Mesenchymal stem cell (in vitro differentiated cells and primary cell): ENCODE measurements at regions not wholly inside any gene's neighbourhood (a gene's known extent, or its start where the extent isn't known, plus 50 kb on each side); places are given as distances from the start of the nearest gene placed in this dataset.

ENCODE experiments used
- DNase-seq: peaks from one replicate; pipeline ENCODE4 v3.0.0-alpha.2; 2013
- H2AFZ ChIP-seq: one replicate; pipeline ENCODE4 v1.6.1; 2013; ENCODE audit warnings: low read depth, mild to moderate bottlenecking, control low read depth, inconsistent platforms, low read length, moderate library complexity
- H2AK5ac ChIP-seq: 2 replicates; pipeline ENCODE4 v1.6.1; 2013; ENCODE audit warnings: low read length, moderate library complexity, mild to moderate bottlenecking, inconsistent platforms; ENCODE audit not compliant: severe bottlenecking
- H2BK120ac ChIP-seq: one replicate; pipeline ENCODE4 v1.6.1; 2013; ENCODE audit warnings: low read depth, mild to moderate bottlenecking, inconsistent platforms, low read length, moderate library complexity
- H2BK12ac ChIP-seq, 2 experiments: one replicate each; pipeline ENCODE4 v1.6.1; 2013; ENCODE audit warnings: inconsistent platforms in 2 of 2, low read length in 2 of 2, mild to moderate bottlenecking in 2 of 2, moderate library complexity in 2 of 2, control low read depth in 1 of 2
- H2BK15ac ChIP-seq: one replicate; pipeline ENCODE4 v1.6.1; 2013; ENCODE audit warnings: mild to moderate bottlenecking, low read depth, inconsistent platforms; ENCODE audit not compliant: poor library complexity, severe bottlenecking
- H2BK5ac ChIP-seq: 2 replicates; pipeline ENCODE4 v1.6.1; 2013; ENCODE audit warnings: low read depth, mild to moderate bottlenecking, low read length, control low read depth, inconsistent platforms; ENCODE audit not compliant: poor library complexity, severe bottlenecking
- H3K14ac ChIP-seq, 2 experiments: one replicate each; pipeline ENCODE4 v1.6.1; 2013; ENCODE audit warnings: inconsistent platforms in 2 of 2, low read length in 2 of 2, control low read depth in 1 of 2, mild to moderate bottlenecking in 1 of 2, moderate library complexity in 1 of 2
- H3K18ac ChIP-seq, 2 experiments: one replicate each; pipeline ENCODE4 v1.6.1; 2013; ENCODE audit warnings: inconsistent platforms in 2 of 2, low read length in 2 of 2, control low read depth in 1 of 2, low read depth in 1 of 2, mild to moderate bottlenecking in 1 of 2
- H3K23ac ChIP-seq, 2 experiments: one replicate each; pipeline ENCODE4 v1.6.1; 2013; ENCODE audit warnings: inconsistent platforms in 2 of 2, low read length in 2 of 2, mild to moderate bottlenecking in 2 of 2, moderate library complexity in 2 of 2, control low read depth in 1 of 2
- H3K27ac ChIP-seq: 2 replicates; pipeline ENCODE4 v1.5.1; 2013; ENCODE audit warnings: mild to moderate bottlenecking, moderate library complexity, low read length, control low read depth, inconsistent platforms; ENCODE audit not compliant: poor library complexity, severe bottlenecking
- H3K27me3 ChIP-seq, 2 experiments: 2 replicates each; pipeline versions ENCODE4 v1.6.1 to v1.7.0; 2013; ENCODE audit warnings: low read length in 2 of 2, mild to moderate bottlenecking in 2 of 2, moderate library complexity in 2 of 2, control low read depth in 1 of 2, inconsistent platforms in 1 of 2; ENCODE audit not compliant: control insufficient read depth in 1 of 2, insufficient read depth in 1 of 2
- H3K36me3 ChIP-seq, 2 experiments: 2 replicates each; pipeline versions ENCODE4 v1.6.1 to v1.7.0; 2013; ENCODE audit warnings: low read length in 2 of 2, control low read depth in 1 of 2, inconsistent platforms in 1 of 2, low read depth in 1 of 2, mild to moderate bottlenecking in 1 of 2; ENCODE audit not compliant: insufficient read depth in 2 of 2, control insufficient read depth in 1 of 2
- H3K4ac ChIP-seq, 2 experiments: one replicate each; pipeline ENCODE4 v1.6.1; 2013; ENCODE audit warnings: inconsistent platforms in 2 of 2, low read length in 2 of 2, mild to moderate bottlenecking in 2 of 2, moderate library complexity in 2 of 2, control low read depth in 1 of 2, low read depth in 1 of 2
- H3K4me1 ChIP-seq: 2 replicates; pipeline ENCODE4 v1.6.1; 2013; ENCODE audit warnings: low read depth, low read length, control low read depth; ENCODE audit not compliant: control insufficient read depth, insufficient read depth
- H3K4me2 ChIP-seq: 2 replicates; pipeline ENCODE4 v1.6.1; 2013; ENCODE audit warnings: low read length, mild to moderate bottlenecking, inconsistent platforms; ENCODE audit not compliant: poor library complexity, severe bottlenecking
- H3K4me3 ChIP-seq, 2 experiments: 2 replicates each; pipeline versions ENCODE4 v1.5.1 to v1.7.0; 2013; ENCODE audit warnings: low read length in 2 of 2, mild to moderate bottlenecking in 2 of 2, control low read depth in 1 of 2, low read depth in 1 of 2; ENCODE audit not compliant: insufficient read depth in 1 of 2
- H3K79me1 ChIP-seq: replicated peaks from 2 replicates; pipeline ENCODE4 v1.6.1; 2013; ENCODE audit warnings: mild to moderate bottlenecking, control low read depth, low read length, inconsistent platforms; ENCODE audit not compliant: poor library complexity, severe bottlenecking
- H3K9ac ChIP-seq: 2 replicates; pipeline ENCODE4 v1.7.0; 2013; ENCODE audit warnings: mild to moderate bottlenecking, low read length, moderate library complexity
- H3K9me3 ChIP-seq: 2 replicates; pipeline ENCODE4 v1.7.0; 2013; ENCODE audit warnings: mild to moderate bottlenecking, low read length; ENCODE audit not compliant: control insufficient read depth
- H4K8ac ChIP-seq: one replicate; pipeline ENCODE4 v1.6.1; 2013; ENCODE audit warnings: inconsistent platforms, mild to moderate bottlenecking, low read length, moderate library complexity
- H4K91ac ChIP-seq: one replicate; pipeline ENCODE4 v1.6.1; 2013; ENCODE audit warnings: mild to moderate bottlenecking, low read length, inconsistent platforms
- WGBS: methylation state at CpG from one replicate; pipeline ENCODE4 v1.1.7; 2013; ENCODE audit warnings: mixed read lengths; 5-methylcytosine and 5-hydroxymethylcytosine counted together

DNA sequence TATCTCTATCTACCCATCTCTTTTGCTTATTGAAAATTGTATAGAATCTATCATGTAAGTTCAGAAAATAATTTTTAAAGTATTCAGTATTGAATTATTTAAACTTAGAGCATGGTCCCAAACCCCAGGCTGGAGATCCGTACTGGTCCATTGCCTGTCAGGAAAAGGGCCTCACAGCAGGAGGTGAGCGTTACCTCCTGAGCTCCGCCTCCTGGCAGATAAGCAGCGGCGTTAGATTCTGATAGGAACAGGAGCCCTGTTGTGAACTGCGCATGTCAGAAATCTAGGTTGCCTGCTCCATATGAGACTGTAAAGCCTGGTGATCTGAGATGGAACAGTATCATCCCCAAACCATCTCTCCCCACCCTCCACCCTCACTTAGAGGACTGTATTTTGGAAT is 266.0 kb upstream of the CNTNAP2 start:
- DNase-seq = no peak
- H3K14ac ChIP-seq = no peak overlapping the region

DNA sequence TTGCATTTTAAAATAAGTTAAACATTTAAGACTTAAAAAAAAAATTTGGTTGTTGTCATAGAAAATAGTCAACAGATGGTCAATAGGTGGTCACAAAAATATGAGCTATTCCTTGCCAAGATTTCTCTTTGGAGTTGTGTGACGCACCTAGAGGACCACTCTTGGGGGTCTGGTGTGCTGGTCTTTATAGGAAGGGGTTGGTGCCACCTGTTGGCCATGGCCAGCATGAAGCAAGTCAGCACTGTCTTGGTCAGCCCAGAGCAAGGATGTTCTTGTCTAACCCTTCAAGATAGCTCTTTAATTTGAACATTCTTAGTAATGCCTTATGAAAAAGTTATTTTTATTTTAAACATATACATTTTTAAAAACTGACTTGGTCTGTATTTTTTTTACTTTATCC is 267.9 kb upstream of the CNTNAP2 start:
- no peak overlapping the region for H3K4ac ChIP-seq

More for the DNA sequence above, 266.0 kb upstream of the CNTNAP2 start:
- H4K8ac ChIP-seq = no peak overlapping the region
- no peak overlapping the region for H2BK12ac ChIP-seq
- H3K4ac ChIP-seq = no peak overlapping the region
- no peak overlapping the region for H2AFZ ChIP-seq
- H3K9ac ChIP-seq = no peak overlapping the region
- H2BK120ac ChIP-seq = no peak overlapping the region
- H3K18ac ChIP-seq = no peak overlapping the region
- H3K79me1 ChIP-seq = no peaks in the 10 kb centered on the region
- no peak overlapping the region for H3K4me3 ChIP-seq
- H3K4me1 ChIP-seq = no peaks in the 10 kb centered on the region
- H2AK5ac ChIP-seq = no peak overlapping the region
- no peak overlapping the region for H4K91ac ChIP-seq
- H3K4me2 ChIP-seq = no peak overlapping the region
- peaks cover 34% of the 10 kb centered on the region for H3K9me3 ChIP-seq
- H2BK5ac ChIP-seq = no peak overlapping the region
- H2BK15ac ChIP-seq = no peak overlapping the region
- no peaks in the 10 kb centered on the region for H3K36me3 ChIP-seq
- H3K23ac ChIP-seq = no peak overlapping the region
- H3K27ac ChIP-seq = no peak overlapping the region
- 42% methylated on average over 2 of the region's 6 CpGs for whole genome bisulfite sequencing
- H3K27me3 ChIP-seq = no peaks in the 10 kb centered on the region

DNA sequence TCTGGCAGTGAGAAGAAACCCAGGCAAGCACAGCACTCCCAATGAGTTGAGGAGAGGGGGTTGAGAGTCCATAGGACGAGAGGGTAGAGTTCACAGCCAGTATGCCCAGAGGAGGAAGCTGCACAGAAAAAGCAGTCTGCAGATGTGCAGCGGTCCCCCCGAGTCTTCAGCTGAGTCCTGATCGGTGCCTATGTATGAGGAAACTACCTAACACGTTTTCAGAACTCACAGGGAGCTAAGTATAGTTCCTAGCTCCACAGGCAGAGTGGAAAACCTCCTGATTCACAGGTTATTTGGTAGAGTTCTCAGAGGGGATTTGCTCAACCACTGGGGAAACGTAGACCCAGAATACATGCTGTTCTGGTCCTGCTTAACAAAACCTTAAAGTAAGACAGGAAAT is 271.3 kb upstream of the CNTNAP2 start:
- H3K9me3 ChIP-seq = peaks cover 16% of the 10 kb centered on the region
- H2BK15ac ChIP-seq = no peak overlapping the region
- H3K27ac ChIP-seq = no peak overlapping the region
- H4K91ac ChIP-seq = no peak overlapping the region
- H3K4me1 ChIP-seq = no peaks in the 10 kb centered on the region
- H3K79me1 ChIP-seq = no peaks in the 10 kb centered on the region
- H2AFZ ChIP-seq = no peak overlapping the region
- no peak overlapping the region for H3K9ac ChIP-seq
- no peak overlapping the region for H2AK5ac ChIP-seq
- no peak for DNase-seq
- no peak overlapping the region for H3K23ac ChIP-seq
- no peak overlapping the region for H4K8ac ChIP-seq
- H2BK120ac ChIP-seq = no peak overlapping the region
- H3K4me3 ChIP-seq = no peak overlapping the region
- WGBS = 46% methylated on average over 5 of the region's 6 CpGs
- H3K27me3 ChIP-seq = no peaks in the 10 kb centered on the region
- H3K14ac ChIP-seq = no peak overlapping the region
- no peak overlapping the region for H3K4me2 ChIP-seq
- H2BK12ac ChIP-seq = no peak overlapping the region
- H3K36me3 ChIP-seq = no peaks in the 10 kb centered on the region
- no peak overlapping the region for H3K18ac ChIP-seq
- H2BK5ac ChIP-seq = no peak overlapping the region
- H3K4ac ChIP-seq = no peak overlapping the region

More for the DNA sequence above, 267.9 kb upstream of the CNTNAP2 start:
- Histone ChIP-seq H3K27ac (no peak overlapping the region), H3K79me1 (no peaks in the 10 kb centered on the region), H3K4me3 (no peak overlapping the region), H4K8ac (no peak overlapping the region), H3K9me3 (peaks cover 28% of the 10 kb centered on the region), H2BK15ac (no peak overlapping the region), H3K4me1 (no peaks in the 10 kb centered on the region), H3K27me3 (no peaks in the 10 kb centered on the region), H2AFZ (no peak overlapping the region), H3K23ac (no peak overlapping the region), H3K9ac (no peak overlapping the region), H3K36me3 (no peaks in the 10 kb centered on the region), H3K18ac (no peak overlapping the region), H2BK120ac (no peak overlapping the region), H2AK5ac (no peak overlapping the region), H3K4me2 (no peak overlapping the region), H2BK5ac (no peak overlapping the region), H4K91ac (no peak overlapping the region), H3K14ac (no peak overlapping the region), H2BK12ac (no peak overlapping the region)
- DNase-seq = peak; percentile 9
- 52% methylated on average over 1 of the region's 1 CpG for WGBS

DNA sequence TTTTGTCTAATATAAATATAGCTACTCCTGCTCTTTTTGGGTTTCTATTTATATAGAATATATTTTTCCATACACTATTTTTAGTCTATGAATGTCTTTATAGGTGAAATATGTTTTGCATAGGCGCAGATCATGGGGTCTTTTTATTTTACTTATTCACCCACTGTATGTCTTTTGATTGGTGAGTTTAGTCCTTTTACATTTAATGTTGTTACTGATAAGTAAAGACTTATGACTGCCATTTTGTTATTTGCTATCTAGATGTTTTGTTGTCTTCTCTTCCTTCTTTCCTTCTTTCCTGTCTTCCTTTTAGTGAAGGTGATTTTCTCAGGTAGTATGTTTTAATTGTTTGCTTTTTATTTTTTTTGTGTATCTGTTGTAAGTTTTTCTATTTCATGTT is 276.8 kb upstream of the CNTNAP2 start:
- no peak overlapping the region for H4K8ac ChIP-seq
- no peak overlapping the region for H2BK5ac ChIP-seq
- H2BK15ac ChIP-seq = no peak overlapping the region
- H3K4ac ChIP-seq = no peak overlapping the region
- peaks cover 35% of the 10 kb centered on the region for H3K9me3 ChIP-seq
- H3K4me3 ChIP-seq = no peak overlapping the region
- no peak overlapping the region for H3K23ac ChIP-seq
- no peak overlapping the region for H2AFZ ChIP-seq
- no peak overlapping the region for H3K4me2 ChIP-seq
- no CpG with 5 or more reads among the region's 1 CpG for WGBS
- no peaks in the 10 kb centered on the region for H3K4me1 ChIP-seq
- no peak overlapping the region for H4K91ac ChIP-seq
- no peak overlapping the region for H3K9ac ChIP-seq
- H3K36me3 ChIP-seq = no peaks in the 10 kb centered on the region
- H3K14ac ChIP-seq = no peak overlapping the region
- H3K27ac ChIP-seq = no peak overlapping the region
- H2BK120ac ChIP-seq = no peak overlapping the region
- no peak overlapping the region for H2BK12ac ChIP-seq
- H3K27me3 ChIP-seq = no peaks in the 10 kb centered on the region
- no peak for DNase-seq
- H3K18ac ChIP-seq = no peak overlapping the region
- H2AK5ac ChIP-seq = no peak overlapping the region
- no peaks in the 10 kb centered on the region for H3K79me1 ChIP-seq
